Loucy (cell line): ENCODE measurements at regions not wholly inside any gene's neighbourhood (a gene's known extent, or its start where the extent isn't known, plus 50 kb on each side); places are given as distances from the start of the nearest gene placed in this dataset.

Experiments
- H2AFZ ChIP-seq: fragments of 200-600 bp; sonication (generic); 2 replicates; pipeline ENCODE4 v1.6.0; 2016; ENCODE audit warnings: antibody characterized with exemption, mild to moderate bottlenecking, low read length, moderate library complexity
- H3F3A ChIP-seq: fragments of 200-600 bp; 2 replicates; pipeline ENCODE4 v1.6.0; 2016; ENCODE audit warnings: antibody characterized with exemption, low read depth, mild to moderate bottlenecking
- H3K27me3 ChIP-seq: fragments of 200-600 bp; sonication (generic); 2 replicates; pipeline ENCODE4 v1.6.1; 2014; ENCODE audit warnings: low read length, mild to moderate bottlenecking; ENCODE audit not compliant: insufficient read depth, poor library complexity, severe bottlenecking
- H3K36me3 ChIP-seq: fragments of 200-600 bp; sonication (generic); 2 replicates; pipeline ENCODE4 v1.6.1; 2016; ENCODE audit warnings: low read length; ENCODE audit not compliant: insufficient read depth
- H3K4me1 ChIP-seq: fragments of 200-600 bp; sonication (generic); 2 replicates; pipeline ENCODE4 v1.5.1; 2014; ENCODE audit warnings: low read length, mild to moderate bottlenecking; ENCODE audit not compliant: insufficient read depth, poor library complexity, severe bottlenecking
- H3K4me2 ChIP-seq: fragments of 200-600 bp; sonication (generic); 2 replicates; pipeline ENCODE4 v1.6.0; 2014; ENCODE audit warnings: antibody characterized with exemption, low read length, low read depth, mild to moderate bottlenecking; ENCODE audit not compliant: poor library complexity, severe bottlenecking
- H3K4me3 ChIP-seq: fragments of 200-600 bp; sonication (generic); 2 replicates; pipeline ENCODE4 v1.5.1; 2014; ENCODE audit warnings: low read length, mild to moderate bottlenecking, mixed read lengths; ENCODE audit not compliant: poor library complexity, severe bottlenecking
- H3K79me2 ChIP-seq: fragments of 200-600 bp; sonication (generic); 2 replicates; pipeline ENCODE4 v1.6.1; 2014; ENCODE audit warnings: low read length; ENCODE audit not compliant: insufficient read depth
- H3K9ac ChIP-seq: fragments of 200-600 bp; sonication (generic); 2 replicates; pipeline ENCODE4 v1.6.0; 2014; ENCODE audit warnings: mild to moderate bottlenecking, low read depth, low read length, moderate library complexity; ENCODE audit not compliant: poor library complexity, severe bottlenecking
- H3K9me2 ChIP-seq: fragments of 200-600 bp; sonication (generic); replicated peaks from 2 replicates; pipeline ENCODE4 v1.6.1; 2016; ENCODE audit warnings: low read depth, low read length, mixed read lengths
- H3K9me3 ChIP-seq: fragments of 200-600 bp; sonication (generic); 2 replicates; pipeline ENCODE4 v1.6.1; 2014; ENCODE audit warnings: mild to moderate bottlenecking, antibody characterized with exemption, low read length, low read depth; ENCODE audit not compliant: insufficient read depth
- H4K20me1 ChIP-seq: fragments of 200-600 bp; sonication (generic); 2 replicates; pipeline ENCODE4 v1.6.0; 2014; ENCODE audit warnings: antibody characterized with exemption, low read length, mild to moderate bottlenecking; ENCODE audit not compliant: insufficient read depth, poor library complexity, severe bottlenecking
- CTCF ChIP-seq: fragments of 200-600 bp; sonication (generic); conservative IDR thresholded peaks from 2 replicates; pipeline ENCODE4 v1.5.1; 2014; ENCODE audit warnings: mild to moderate bottlenecking, antibody characterized with exemption, low read length
- EZH2phosphoT487 ChIP-seq: fragments of 200-600 bp; IDR thresholded peaks from 2 replicates; pipeline ENCODE4 v1.6.1; 2018; ENCODE audit warnings: antibody characterized with exemption, mild to moderate bottlenecking, moderate library complexity, borderline replicate concordance

DNA sequence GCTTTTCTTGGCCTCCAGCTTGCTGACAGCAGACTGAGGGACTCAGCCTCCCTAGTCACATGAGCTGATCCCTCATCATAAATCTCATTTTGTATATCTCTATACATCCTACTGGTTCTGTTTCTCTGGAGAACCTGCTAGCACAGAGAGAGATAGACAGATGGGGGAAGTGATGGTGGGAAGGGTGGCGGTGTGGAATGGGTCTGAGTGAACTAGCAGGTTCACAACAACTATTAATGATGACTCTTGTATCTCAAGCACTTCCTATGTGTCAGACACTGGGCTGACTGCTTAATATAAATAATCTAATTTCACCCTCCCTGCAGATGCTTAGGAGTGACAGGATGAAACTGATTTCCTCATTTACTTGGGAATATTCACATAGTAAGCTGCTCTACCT is 106.9 kb upstream of the TLE3 start:
- no peaks in the 10 kb centered on the region for H4K20me1 ChIP-seq
- no peaks in the 10 kb centered on the region for H3K9me3 ChIP-seq
- H2AFZ ChIP-seq = no peak overlapping the region
- H3K4me3 ChIP-seq = no peak overlapping the region
- H3K36me3 ChIP-seq = no peaks in the 10 kb centered on the region
- no peaks in the 10 kb centered on the region for H3K9me2 ChIP-seq
- no peaks in the 10 kb centered on the region for H3K79me2 ChIP-seq
- H3K27me3 ChIP-seq = no peaks in the 10 kb centered on the region
- peaks cover 51% of the 10 kb centered on the region for H3K4me1 ChIP-seq
- TF ChIP-seq EZH2phosphoT487 = no peak
- no peak for TF ChIP-seq CTCF
- no peaks in the 10 kb centered on the region for H3F3A ChIP-seq
- H3K9ac ChIP-seq = peak overlapping the region; percentile 30
- peak overlapping the region; percentile 41 for H3K4me2 ChIP-seq

- Histone ChIP-seq H3K79me2 (no peaks in the 10 kb centered on the region), H4K20me1 (no peaks in the 10 kb centered on the region), H3K9ac (no peak overlapping the region), H3K4me1 (peaks cover 56% of the 10 kb centered on the region), H3K4me3 (no peak overlapping the region), H3F3A (no peaks in the 10 kb centered on the region), H3K9me2 (no peaks in the 10 kb centered on the region), H2AFZ (no peak overlapping the region), H3K27me3 (no peaks in the 10 kb centered on the region), H3K36me3 (no peaks in the 10 kb centered on the region), H3K9me3 (no peaks in the 10 kb centered on the region), H3K4me2 (no peak overlapping the region)
- TF ChIP-seq EZH2phosphoT487 (no peak), CTCF (no peak)
Measured at GRCh38 chr15:70203981-70204560, 106.4 kb upstream of the TLE3 start.

DNA sequence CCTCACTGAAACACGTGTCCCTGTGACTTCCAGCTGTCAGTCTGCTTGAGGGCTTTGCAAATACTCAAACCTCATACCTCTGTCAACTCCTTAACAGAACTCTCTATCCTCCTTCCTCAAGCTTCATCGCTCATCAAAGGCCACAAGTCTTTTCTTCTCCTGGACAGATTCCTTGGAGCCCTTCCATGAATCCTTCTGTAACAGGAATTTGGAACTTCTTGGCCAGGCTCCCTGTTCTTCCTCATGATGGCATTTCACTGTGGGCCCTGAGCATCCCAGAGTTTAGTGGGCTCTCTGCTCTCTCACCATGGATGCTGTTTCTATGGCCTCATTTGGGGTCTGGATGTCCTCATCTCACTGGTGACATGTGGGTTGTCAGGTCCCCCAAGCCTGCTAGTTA is 105.0 kb upstream of the TLE3 start:
- H3K4me1 ChIP-seq = peaks cover 56% of the 10 kb centered on the region

More for the DNA sequence above, 105.0 kb upstream of the TLE3 start:
- no peaks in the 10 kb centered on the region for H3K79me2 ChIP-seq
- no peak overlapping the region for H3K4me3 ChIP-seq
- TF ChIP-seq EZH2phosphoT487 (no peak), CTCF (no peak)
- no peaks in the 10 kb centered on the region for H3F3A ChIP-seq
- H3K9me3 ChIP-seq = no peaks in the 10 kb centered on the region
- no peaks in the 10 kb centered on the region for H3K27me3 ChIP-seq
- H3K4me2 ChIP-seq = no peak overlapping the region
- H4K20me1 ChIP-seq = no peaks in the 10 kb centered on the region
- no peaks in the 10 kb centered on the region for H3K9me2 ChIP-seq
- no peaks in the 10 kb centered on the region for H3K36me3 ChIP-seq
- H3K9ac ChIP-seq = no peak overlapping the region
- no peak overlapping the region for H2AFZ ChIP-seq
